ENCODE measurements at regions not wholly inside any gene's neighbourhood (a gene's known extent, or its start where the extent isn't known, plus 50 kb on each side); places are given as distances from the start of the nearest gene placed in this dataset.

DNA sequence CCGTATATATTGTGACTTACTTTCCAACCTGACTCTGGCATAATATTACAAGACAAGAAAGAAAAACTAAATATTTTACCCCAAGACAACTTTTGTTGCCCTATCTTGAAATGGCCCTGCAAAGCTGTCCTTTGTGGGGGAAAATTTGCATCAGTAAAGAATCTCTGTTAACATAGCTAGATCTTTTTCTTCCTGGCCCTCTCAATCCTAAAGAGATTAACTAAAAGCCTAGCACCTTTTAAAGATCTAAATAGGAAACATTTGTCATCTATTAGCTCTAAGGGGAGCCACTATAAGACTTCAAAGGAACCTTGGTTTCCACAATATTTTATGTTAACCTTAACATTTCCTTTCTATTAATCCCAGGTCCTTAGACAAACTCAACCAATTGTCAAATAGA lies 199.0 kb upstream of the SLITRK3 start:
- TF ChIP-seq ZBTB7A (IDR thresholded peaks at IDR 0.05; ENCODE audit: low read depth), result no peak
- no peak for TF ChIP-seq NFIC (IDR thresholded peaks at IDR 0.05)
- TF ChIP-seq CREB1 (IDR thresholded peaks at IDR 0.05; ENCODE audit: low read depth), result no peak
- TF ChIP-seq YY1 (IDR thresholded peaks at IDR 0.05; ENCODE audit: low read depth), result no peak
- TF ChIP-seq, protein P1, sequence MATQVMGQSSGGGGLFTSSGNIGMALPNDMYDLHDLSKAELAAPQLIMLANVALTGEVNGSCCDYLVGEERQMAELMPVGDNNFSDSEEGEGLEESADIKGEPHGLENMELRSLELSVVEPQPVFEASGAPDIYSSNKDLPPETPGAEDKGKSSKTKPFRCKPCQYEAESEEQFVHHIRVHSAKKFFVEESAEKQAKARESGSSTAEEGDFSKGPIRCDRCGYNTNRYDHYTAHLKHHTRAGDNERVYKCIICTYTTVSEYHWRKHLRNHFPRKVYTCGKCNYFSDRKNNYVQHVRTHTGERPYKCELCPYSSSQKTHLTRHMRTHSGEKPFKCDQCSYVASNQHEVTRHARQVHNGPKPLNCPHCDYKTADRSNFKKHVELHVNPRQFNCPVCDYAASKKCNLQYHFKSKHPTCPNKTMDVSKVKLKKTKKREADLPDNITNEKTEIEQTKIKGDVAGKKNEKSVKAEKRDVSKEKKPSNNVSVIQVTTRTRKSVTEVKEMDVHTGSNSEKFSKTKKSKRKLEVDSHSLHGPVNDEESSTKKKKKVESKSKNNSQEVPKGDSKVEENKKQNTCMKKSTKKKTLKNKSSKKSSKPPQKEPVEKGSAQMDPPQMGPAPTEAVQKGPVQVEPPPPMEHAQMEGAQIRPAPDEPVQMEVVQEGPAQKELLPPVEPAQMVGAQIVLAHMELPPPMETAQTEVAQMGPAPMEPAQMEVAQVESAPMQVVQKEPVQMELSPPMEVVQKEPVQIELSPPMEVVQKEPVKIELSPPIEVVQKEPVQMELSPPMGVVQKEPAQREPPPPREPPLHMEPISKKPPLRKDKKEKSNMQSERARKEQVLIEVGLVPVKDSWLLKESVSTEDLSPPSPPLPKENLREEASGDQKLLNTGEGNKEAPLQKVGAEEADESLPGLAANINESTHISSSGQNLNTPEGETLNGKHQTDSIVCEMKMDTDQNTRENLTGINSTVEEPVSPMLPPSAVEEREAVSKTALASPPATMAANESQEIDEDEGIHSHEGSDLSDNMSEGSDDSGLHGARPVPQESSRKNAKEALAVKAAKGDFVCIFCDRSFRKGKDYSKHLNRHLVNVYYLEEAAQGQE (IDR thresholded peaks at IDR 0.05; ENCODE audit: low read depth), result no peak
- TF ChIP-seq EGR1 (IDR thresholded peaks at IDR 0.05), result no peak
- no peak for TF ChIP-seq TAF1 (IDR thresholded peaks at IDR 0.05; ENCODE audit: low read depth)
- no peak for TF ChIP-seq TEAD4 (IDR thresholded peaks at IDR 0.05)
- no peak for TF ChIP-seq FOXM1 (IDR thresholded peaks at IDR 0.05; ENCODE audit: borderline replicate concordance, low read depth)
- TF ChIP-seq EP300 (IDR thresholded peaks at IDR 0.05; ENCODE audit: borderline replicate concordance), result no peak
- TF ChIP-seq TCF12 (IDR thresholded peaks at IDR 0.05; ENCODE audit: low read depth), result no peak
- TF ChIP-seq, protein P2, sequence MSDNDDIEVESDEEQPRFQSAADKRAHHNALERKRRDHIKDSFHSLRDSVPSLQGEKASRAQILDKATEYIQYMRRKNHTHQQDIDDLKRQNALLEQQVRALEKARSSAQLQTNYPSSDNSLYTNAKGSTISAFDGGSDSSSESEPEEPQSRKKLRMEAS (IDR thresholded peaks at IDR 0.05), result no peak

DNA sequence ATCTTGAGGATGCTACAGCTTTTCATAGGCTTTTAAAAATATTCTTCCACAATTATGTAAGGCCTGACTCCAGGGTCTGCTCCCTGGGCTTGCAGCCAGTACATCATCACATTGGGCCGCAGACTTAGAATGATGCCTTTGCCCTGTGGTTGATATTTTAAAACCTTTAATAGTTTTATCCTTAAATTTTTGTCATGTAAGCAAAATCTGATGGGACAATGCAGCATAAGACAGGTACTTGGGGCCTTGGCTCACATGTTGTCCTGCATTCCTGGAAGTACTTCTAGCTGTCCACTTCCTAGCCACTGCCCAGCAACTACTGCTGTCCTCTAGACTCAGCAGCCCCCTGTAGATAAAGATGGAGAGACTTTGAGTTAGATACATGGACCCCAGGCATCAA lies 197.3 kb upstream of the SLITRK3 start:
- no peak for TF ChIP-seq CEBPB (IDR thresholded peaks at IDR 0.05)
- no peak for TF ChIP-seq YY1 (IDR thresholded peaks at IDR 0.05; ENCODE audit: low read depth)

DNA sequence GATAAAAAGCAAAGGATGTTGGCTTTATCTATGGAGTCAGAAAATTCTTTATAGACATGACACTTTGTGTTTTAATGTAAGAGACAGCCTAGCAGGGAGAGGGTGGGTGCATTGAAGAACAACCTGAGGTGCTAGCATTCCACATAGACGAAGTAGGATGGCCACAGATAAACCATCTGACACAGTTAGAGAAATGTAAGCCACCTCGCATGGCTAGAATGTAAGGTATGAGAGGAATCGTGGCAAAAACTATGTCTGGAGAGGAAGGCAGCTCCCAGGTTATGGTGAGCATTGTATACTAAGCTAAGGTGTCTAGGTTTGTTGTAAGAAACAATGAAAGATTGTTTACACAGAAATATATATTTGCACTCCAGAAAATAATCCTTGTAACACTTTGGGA lies 194.0 kb upstream of the SLITRK3 start:
- no peak for TF ChIP-seq YY1 (IDR thresholded peaks at IDR 0.05; ENCODE audit: low read depth)

DNA sequence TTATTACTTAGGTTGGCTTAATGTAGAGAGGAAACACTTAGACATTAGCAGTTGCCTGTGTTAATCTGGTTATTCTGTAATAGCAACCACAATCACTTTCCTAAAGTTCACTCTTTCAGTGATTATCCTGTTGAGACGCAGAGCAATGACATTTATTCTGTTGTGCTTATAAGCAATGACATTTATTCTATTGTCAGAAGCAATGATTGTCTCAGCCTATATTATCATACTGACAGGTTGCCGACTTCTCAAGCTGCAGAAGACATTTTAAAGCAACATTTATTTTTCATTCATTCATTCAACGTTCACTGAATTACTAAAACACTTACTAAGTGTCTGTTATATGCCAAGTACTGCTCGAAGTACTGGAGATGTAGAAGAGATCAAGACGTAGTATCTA lies 193.5 kb upstream of the SLITRK3 start:
- no peak for TF ChIP-seq CREB1 (IDR thresholded peaks at IDR 0.05; ENCODE audit: low read depth)
- TF ChIP-seq TCF12 (IDR thresholded peaks at IDR 0.05; ENCODE audit: low read depth), result no peak
- TF ChIP-seq ZBTB7A (IDR thresholded peaks at IDR 0.05; ENCODE audit: low read depth), result no peak
- TF ChIP-seq, protein P2 (IDR thresholded peaks at IDR 0.05), result no peak
- no peak for TF ChIP-seq EP300 (IDR thresholded peaks at IDR 0.05; ENCODE audit: borderline replicate concordance)
- TF ChIP-seq FOXM1 (IDR thresholded peaks at IDR 0.05; ENCODE audit: borderline replicate concordance, low read depth), result no peak
- no peak for TF ChIP-seq NFIC (IDR thresholded peaks at IDR 0.05)
- no peak for TF ChIP-seq EGR1 (IDR thresholded peaks at IDR 0.05)
- no peak for TF ChIP-seq CEBPB (IDR thresholded peaks at IDR 0.05)
- TF ChIP-seq, protein P3, sequence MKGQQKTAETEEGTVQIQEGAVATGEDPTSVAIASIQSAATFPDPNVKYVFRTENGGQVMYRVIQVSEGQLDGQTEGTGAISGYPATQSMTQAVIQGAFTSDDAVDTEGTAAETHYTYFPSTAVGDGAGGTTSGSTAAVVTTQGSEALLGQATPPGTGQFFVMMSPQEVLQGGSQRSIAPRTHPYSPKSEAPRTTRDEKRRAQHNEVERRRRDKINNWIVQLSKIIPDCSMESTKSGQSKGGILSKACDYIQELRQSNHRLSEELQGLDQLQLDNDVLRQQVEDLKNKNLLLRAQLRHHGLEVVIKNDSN (IDR thresholded peaks at IDR 0.05), result no peak

DNA sequence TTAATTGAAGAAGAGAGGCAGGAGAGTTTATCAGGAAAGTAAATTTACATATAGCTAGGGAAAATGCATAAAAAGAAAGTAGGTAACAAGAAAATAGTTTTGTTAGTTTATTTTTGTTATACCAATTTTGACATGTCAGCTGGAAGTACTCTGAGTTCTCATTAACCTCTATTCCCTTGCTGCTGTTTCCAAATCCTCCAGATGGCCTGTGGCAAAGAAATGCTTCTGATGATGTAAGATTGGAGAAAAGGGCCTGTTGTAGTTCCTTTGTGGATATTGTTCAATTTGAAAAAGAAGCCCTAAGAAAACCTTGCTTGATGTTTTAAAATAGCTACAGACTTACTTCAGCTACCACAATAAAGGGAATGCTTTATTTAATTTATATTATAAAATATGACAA lies 192.9 kb upstream of the SLITRK3 start:
- TF ChIP-seq, protein P1 (IDR thresholded peaks at IDR 0.05; ENCODE audit: low read depth), result no peak
- TF ChIP-seq CEBPB (IDR thresholded peaks at IDR 0.05), result no peak
- no peak for TF ChIP-seq YY1 (IDR thresholded peaks at IDR 0.05; ENCODE audit: low read depth)
- no peak for TF ChIP-seq EGR1 (IDR thresholded peaks at IDR 0.05)
- TF ChIP-seq RAD21 (IDR thresholded peaks at IDR 0.05; ENCODE audit: low read depth), result no peak
- TF ChIP-seq FOXM1 (IDR thresholded peaks at IDR 0.05; ENCODE audit: borderline replicate concordance, low read depth), result no peak
- TF ChIP-seq NFIC (IDR thresholded peaks at IDR 0.05), result no peak
- TF ChIP-seq TAF1 (IDR thresholded peaks at IDR 0.05; ENCODE audit: low read depth), result no peak
- no peak for TF ChIP-seq ZBTB7A (IDR thresholded peaks at IDR 0.05; ENCODE audit: low read depth)
- no peak for TF ChIP-seq TCF12 (IDR thresholded peaks at IDR 0.05; ENCODE audit: low read depth)
- TF ChIP-seq, protein P2 (IDR thresholded peaks at IDR 0.05), result no peak
- TF ChIP-seq TEAD4 (IDR thresholded peaks at IDR 0.05), result no peak
- no peak for TF ChIP-seq EP300 (IDR thresholded peaks at IDR 0.05; ENCODE audit: borderline replicate concordance)
- TF ChIP-seq CREB1 (IDR thresholded peaks at IDR 0.05; ENCODE audit: low read depth), result no peak

DNA sequence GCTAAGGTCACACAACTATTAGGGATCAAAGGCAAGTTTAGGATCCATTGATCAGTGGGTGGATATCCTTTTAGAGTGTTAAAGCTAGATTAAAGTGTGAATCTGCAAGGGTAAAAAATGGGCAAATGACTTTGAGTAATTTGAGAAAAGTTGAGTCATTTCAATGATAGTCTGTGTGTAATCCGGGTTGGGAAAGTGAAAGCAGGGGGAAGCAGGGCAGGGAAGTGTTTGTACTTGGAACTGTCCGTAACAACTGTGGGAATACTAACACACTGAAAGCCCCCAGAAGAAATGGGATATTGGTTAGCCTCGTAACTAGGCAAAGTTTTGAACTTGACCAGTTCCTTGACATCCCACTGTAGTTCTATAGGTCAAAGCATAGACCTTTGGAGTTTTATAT lies 187.2 kb upstream of the SLITRK3 start:
- TF ChIP-seq TEAD4 (IDR thresholded peaks at IDR 0.05), result no peak

DNA sequence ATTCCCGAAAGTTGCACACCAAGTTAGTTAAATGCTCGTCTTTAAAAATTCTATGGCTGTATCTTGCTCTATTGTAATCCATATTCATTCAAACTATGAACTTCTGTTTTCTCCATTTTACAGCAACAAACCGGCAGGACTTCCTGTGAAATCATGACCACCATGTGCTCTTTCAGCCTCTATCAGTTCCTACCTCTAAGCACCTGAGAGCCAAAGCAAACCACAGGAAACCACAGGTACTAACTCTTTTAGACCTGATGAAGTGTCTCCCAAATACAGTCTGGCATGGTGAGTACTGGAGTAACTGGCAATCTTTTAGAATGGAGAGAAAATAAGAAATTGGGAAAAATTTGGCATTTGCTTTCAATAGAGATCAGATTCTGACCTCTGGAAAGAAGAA lies 186.5 kb upstream of the SLITRK3 start:
- TF ChIP-seq TCF12 (IDR thresholded peaks at IDR 0.05; ENCODE audit: low read depth) (no peak), TAF1 (IDR thresholded peaks at IDR 0.05; ENCODE audit: low read depth) (no peak), EGR1 (IDR thresholded peaks at IDR 0.05) (no peak), CREB1 (IDR thresholded peaks at IDR 0.05; ENCODE audit: low read depth) (no peak), TEAD4 (IDR thresholded peaks at IDR 0.05) (no peak), RAD21 (IDR thresholded peaks at IDR 0.05; ENCODE audit: low read depth) (no peak), ZBTB7A (IDR thresholded peaks at IDR 0.05; ENCODE audit: low read depth) (no peak), NFIC (IDR thresholded peaks at IDR 0.05) (no peak)
- TF ChIP-seq, protein P1 (IDR thresholded peaks at IDR 0.05; ENCODE audit: low read depth), result no peak
- TF ChIP-seq, protein P2 (IDR thresholded peaks at IDR 0.05), result no peak
- TF ChIP-seq, protein P3 (IDR thresholded peaks at IDR 0.05), result no peak

Data from Ishikawa (cell line).